ENCODE measurements at regions not wholly inside any gene's neighbourhood (a gene's known extent, or its start where the extent isn't known, plus 50 kb on each side); places are given as distances from the start of the nearest gene placed in this dataset.

DNA sequence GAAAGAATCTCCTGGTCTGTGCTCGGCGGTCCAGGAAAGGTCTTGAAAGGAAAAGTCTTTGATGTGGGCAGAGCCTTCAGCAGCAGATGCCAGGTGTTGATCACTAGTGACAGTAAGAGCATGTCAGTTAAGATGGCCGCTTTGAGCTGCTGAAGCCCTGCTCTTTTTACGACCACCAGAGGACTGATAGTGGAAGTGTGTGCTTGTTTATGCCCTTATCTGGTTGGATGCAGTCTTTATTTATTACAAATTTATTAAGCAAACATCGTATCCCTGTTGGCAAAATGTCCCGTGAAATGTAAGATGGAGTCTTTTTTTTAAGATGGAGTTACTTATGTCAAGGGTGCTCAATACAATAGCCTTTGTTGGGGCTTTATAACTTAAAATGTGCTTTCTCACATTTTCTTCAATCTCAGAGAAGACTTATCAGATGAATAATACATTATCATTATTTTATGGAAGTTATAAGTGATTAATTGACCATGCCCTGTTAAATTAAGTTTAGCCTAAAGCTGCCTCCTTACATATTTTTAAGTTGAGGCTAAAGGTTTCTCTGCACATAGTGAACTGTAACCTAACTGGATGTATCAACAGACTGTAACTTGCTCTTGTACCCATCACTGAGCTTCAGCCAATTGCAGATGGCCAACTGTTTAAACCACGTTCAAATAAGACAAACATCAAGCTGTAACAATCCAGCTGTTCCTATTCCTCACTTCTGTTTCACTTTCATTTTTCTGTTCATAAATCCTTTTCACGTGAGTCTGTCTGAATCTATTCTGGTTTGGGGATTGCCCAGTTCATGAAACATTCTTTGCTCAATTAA lies 97.4 kb upstream of the PIK3CG start:
- H3K9me3 ChIP-seq, result no peaks in the 10 kb centered on the region
- no peak for ATAC-seq
- no peaks in the 10 kb centered on the region for H3K4me1 ChIP-seq
- 52 to 58% (median 54%) methylated on average over 8 of the region's 8 CpGs for WGBS, 3 donors
- intact Hi-C loops (cut with DNase I), result no loop called here
- TF ChIP-seq, protein P1, sequence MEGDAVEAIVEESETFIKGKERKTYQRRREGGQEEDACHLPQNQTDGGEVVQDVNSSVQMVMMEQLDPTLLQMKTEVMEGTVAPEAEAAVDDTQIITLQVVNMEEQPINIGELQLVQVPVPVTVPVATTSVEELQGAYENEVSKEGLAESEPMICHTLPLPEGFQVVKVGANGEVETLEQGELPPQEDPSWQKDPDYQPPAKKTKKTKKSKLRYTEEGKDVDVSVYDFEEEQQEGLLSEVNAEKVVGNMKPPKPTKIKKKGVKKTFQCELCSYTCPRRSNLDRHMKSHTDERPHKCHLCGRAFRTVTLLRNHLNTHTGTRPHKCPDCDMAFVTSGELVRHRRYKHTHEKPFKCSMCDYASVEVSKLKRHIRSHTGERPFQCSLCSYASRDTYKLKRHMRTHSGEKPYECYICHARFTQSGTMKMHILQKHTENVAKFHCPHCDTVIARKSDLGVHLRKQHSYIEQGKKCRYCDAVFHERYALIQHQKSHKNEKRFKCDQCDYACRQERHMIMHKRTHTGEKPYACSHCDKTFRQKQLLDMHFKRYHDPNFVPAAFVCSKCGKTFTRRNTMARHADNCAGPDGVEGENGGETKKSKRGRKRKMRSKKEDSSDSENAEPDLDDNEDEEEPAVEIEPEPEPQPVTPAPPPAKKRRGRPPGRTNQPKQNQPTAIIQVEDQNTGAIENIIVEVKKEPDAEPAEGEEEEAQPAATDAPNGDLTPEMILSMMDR (IDR thresholded peaks at IDR 0.05), result no peak
- no peak overlapping the region for H3K4me3 ChIP-seq
- H3K27me3 ChIP-seq (ENCODE audit: insufficient read depth in 3 of 3, low read length in 2 of 3), result no peaks in the 10 kb centered on the region
- no peaks in the 10 kb centered on the region for H3K36me3 ChIP-seq (ENCODE audit: insufficient read depth in 1 of 2, low read depth in 1 of 2)
- H3K27ac ChIP-seq, result no peak overlapping the region
- no peak for DNase-seq

DNA sequence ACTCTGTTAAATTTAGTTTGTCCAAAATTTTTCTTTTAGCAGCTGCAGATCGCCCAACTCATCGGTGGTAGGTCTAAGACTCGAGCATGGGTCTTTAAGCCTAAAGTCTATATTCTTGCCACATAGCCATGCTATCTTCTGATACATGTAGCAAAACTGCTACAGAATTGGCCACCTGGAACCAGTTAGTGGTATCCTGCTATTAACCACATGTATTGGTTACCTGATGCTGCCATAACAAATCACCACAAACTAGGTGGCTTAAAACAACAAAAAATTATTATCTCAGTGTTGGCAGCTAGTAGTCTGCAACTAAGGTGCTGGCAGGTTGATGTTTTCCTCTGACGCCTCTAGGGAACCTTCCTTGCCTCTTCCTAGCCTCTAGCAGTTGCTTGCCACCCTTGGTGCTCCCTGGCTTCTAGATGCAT lies 96.7 kb upstream of the PIK3CG start:
- Histone ChIP-seq H3K4me3 (no peak overlapping the region), H3K27me3 (ENCODE audit: insufficient read depth in 3 of 3, low read length in 2 of 3) (no peaks in the 10 kb centered on the region), H3K4me1 (no peaks in the 10 kb centered on the region), H3K27ac (no peak overlapping the region), H3K36me3 (ENCODE audit: insufficient read depth in 1 of 2, low read depth in 1 of 2) (no peaks in the 10 kb centered on the region), H3K9me3 (no peaks in the 10 kb centered on the region)
- ATAC-seq, result no peak
- 45 to 57% (median 56%) methylated on average over 4 of the region's 4 CpGs for WGBS, 3 donors
- no peak for DNase-seq
- TF ChIP-seq, protein P1 (IDR thresholded peaks at IDR 0.05), result no peak
- intact Hi-C loops (cut with DNase I), result no loop called here

DNA sequence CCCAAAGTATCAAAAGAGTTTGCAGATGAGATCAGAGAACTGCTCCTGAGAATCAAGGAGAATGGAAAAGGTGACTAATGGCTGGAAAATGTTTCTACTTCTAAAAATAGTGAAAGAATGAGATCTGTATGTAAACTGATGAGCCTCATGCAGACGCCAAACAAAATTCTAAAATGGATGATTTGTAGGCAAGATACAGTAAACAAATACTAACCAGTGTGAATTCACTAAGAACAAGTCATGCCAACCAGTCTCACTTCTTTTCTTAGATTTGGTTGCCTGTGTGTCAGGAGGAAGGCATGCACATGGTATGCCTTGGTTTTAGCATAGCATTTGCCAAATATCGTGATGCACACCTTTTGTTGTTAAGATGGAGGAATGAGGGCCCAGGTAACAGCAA lies 94.9 kb upstream of the PIK3CG start:
- Histone ChIP-seq H3K4me3 (no peak overlapping the region), H3K9me3 (no peaks in the 10 kb centered on the region), H3K4me1 (no peaks in the 10 kb centered on the region), H3K27me3 (ENCODE audit: insufficient read depth in 3 of 3, low read length in 2 of 3) (no peaks in the 10 kb centered on the region), H3K36me3 (ENCODE audit: insufficient read depth in 1 of 2, low read depth in 1 of 2) (no peaks in the 10 kb centered on the region), H3K27ac (no peak overlapping the region)
- DNase-seq, result no peak
- intact Hi-C loops (cut with DNase I), result no loop called here
- TF ChIP-seq, protein P1 (IDR thresholded peaks at IDR 0.05), result no peak
- ATAC-seq, result no peak
- 54 to 69% (median 66%) methylated on average over 2 of the region's 2 CpGs for WGBS, 3 donors

DNA sequence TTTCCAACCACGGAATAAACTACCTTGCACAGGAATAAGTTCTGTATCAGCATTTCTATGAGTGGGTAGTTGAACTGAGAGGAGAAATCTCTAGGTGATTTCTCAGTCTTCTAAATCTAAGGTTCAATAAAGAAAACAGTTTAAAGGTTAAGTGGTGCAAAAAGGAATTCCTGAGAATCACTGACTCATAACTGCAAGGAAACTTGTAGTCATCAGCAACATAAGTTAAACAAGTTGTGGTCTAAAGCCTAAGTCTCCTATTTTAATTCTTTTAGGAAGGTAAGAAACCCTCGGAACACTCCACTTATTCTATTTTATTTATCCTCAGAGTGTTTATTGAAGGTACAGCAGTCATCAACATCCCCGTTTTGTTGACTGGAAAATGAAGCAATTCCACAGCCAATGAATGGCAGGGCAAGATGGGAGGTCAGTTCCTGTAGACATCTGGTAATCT lies 92.4 kb upstream of the PIK3CG start:
- H3K27ac ChIP-seq, result no peak overlapping the region
- ATAC-seq, result no peak

More for the DNA sequence above, 92.4 kb upstream of the PIK3CG start:
- Histone ChIP-seq H3K4me3 (no peak overlapping the region), H3K27me3 (ENCODE audit: insufficient read depth in 3 of 3, low read length in 2 of 3) (peaks cover 0 to 5% (median 2%) of the 10 kb centered on the region in 3 donors), H3K9me3 (no peaks in the 10 kb centered on the region), H3K4me1 (no peaks in the 10 kb centered on the region), H3K36me3 (ENCODE audit: insufficient read depth in 1 of 2, low read depth in 1 of 2) (no peaks in the 10 kb centered on the region)
- WGBS, 3 donors, result 75 to 79% (median 79%) methylated on average over 3 of the region's 3 CpGs
- DNase-seq, result no peak
- intact Hi-C loops (cut with DNase I), result no loop called here
- TF ChIP-seq, protein P1 (IDR thresholded peaks at IDR 0.05), result no peak
